NCI-H146 treated with DMSO at 0.1 percent for 48 hours (cell line): ENCODE measurements at regions not wholly inside any gene's neighbourhood (a gene's known extent, or its start where the extent isn't known, plus 50 kb on each side); places are given as distances from the start of the nearest gene placed in this dataset.

ENCODE experiments used
- DNase-seq: peaks from one replicate; lab custom pipeline; 2025; ENCODE audit not compliant: unreplicated experiment; lab: John Stamatoyannopoulos, UW

- DNase-seq, result no peak
Measured at GRCh38 chr15:38878926-38879325, 314.3 kb upstream of the RASGRP1 start.

- no peak for DNase-seq
Measured at GRCh38 chr15:38879909-38880471, 315.4 kb upstream of the RASGRP1 start.

GRCh38 chr15:38882221-38882620 is 317.6 kb upstream of the RASGRP1 start:
- no peak for DNase-seq

- no peak for DNase-seq
Measured at GRCh38 chr15:38883987-38884386, 319.4 kb upstream of the RASGRP1 start.

- DNase-seq, result no peak
Measured at GRCh38 chr15:38885001-38885400, 320.4 kb upstream of the RASGRP1 start.

GRCh38 chr15:38885471-38885952 is 320.9 kb upstream of the RASGRP1 start:
- no peak for DNase-seq

GRCh38 chr15:38886315-38887163 is 321.9 kb upstream of the RASGRP1 start:
- no peak for DNase-seq

- DNase-seq, result no peak
Measured at GRCh38 chr15:38888701-38889221, 324.1 kb upstream of the RASGRP1 start.

GRCh38 chr15:38890194-38890593 is 325.6 kb upstream of the RASGRP1 start:
- DNase-seq, result no peak

GRCh38 chr15:38893925-38894242 is 329.3 kb upstream of the RASGRP1 start:
- no peak for DNase-seq

- DNase-seq, result no peak
Measured at GRCh38 chr15:38894243-38894948, 329.8 kb upstream of the RASGRP1 start.

- no peak for DNase-seq
Measured at GRCh38 chr15:38895326-38896255, 331.0 kb upstream of the RASGRP1 start.

GRCh38 chr15:38896647-38897046 is 332.0 kb upstream of the RASGRP1 start:
- no peak for DNase-seq

- no peak for DNase-seq
Measured at GRCh38 chr15:38897551-38897950, 332.9 kb upstream of the RASGRP1 start.

GRCh38 chr15:38898236-38898635 is 333.6 kb upstream of the RASGRP1 start:
- DNase-seq, result no peak

GRCh38 chr15:38899300-38899699 is 334.7 kb upstream of the RASGRP1 start:
- no peak for DNase-seq

- DNase-seq, result no peak
Measured at GRCh38 chr15:38904298-38904697, 339.7 kb upstream of the RASGRP1 start.

GRCh38 chr15:38905632-38906031 is 341.0 kb upstream of the RASGRP1 start:
- no peak for DNase-seq

- no peak for DNase-seq
Measured at GRCh38 chr15:38920966-38921365, 356.4 kb upstream of the RASGRP1 start.

- no peak for DNase-seq
Measured at GRCh38 chr15:38921471-38921870, 356.9 kb upstream of the RASGRP1 start.

- no peak for DNase-seq
Measured at GRCh38 chr15:38928431-38928830, 363.8 kb upstream of the RASGRP1 start.
